BLaER1 (cell line): ENCODE measurements at regions not wholly inside any gene's neighbourhood (a gene's known extent, or its start where the extent isn't known, plus 50 kb on each side); places are given as distances from the start of the nearest gene placed in this dataset.

Experiments
- H3K27ac ChIP-seq: shearing (Covaris generic); formaldehyde crosslinking; 2 replicates; pipeline ENCODE4 v1.8.1; 2022
- H3K27me3 ChIP-seq: shearing (Covaris generic); formaldehyde crosslinking; 2 replicates; pipeline ENCODE4 v1.8.1; 2022
- H3K36me3 ChIP-seq: shearing (Covaris generic); formaldehyde crosslinking; 2 replicates; pipeline ENCODE4 v1.8.1; 2022
- H3K4me1 ChIP-seq: shearing (Covaris generic); formaldehyde crosslinking; 2 replicates; pipeline ENCODE4 v1.8.1; 2022
- H3K4me2 ChIP-seq: shearing (Covaris generic); formaldehyde crosslinking; 2 replicates; pipeline ENCODE4 v1.8.1; 2022
- H3K4me3 ChIP-seq: shearing (Covaris generic); formaldehyde crosslinking; 2 replicates; pipeline ENCODE4 v1.8.1; 2022
- H3K9ac ChIP-seq: shearing (Covaris generic); formaldehyde crosslinking; 2 replicates; pipeline ENCODE4 v1.8.1; 2022
- H3K9me3 ChIP-seq: shearing (Covaris generic); formaldehyde crosslinking; 2 replicates; pipeline ENCODE4 v1.8.1; 2022
- H4K20me1 ChIP-seq: shearing (Covaris generic); formaldehyde crosslinking; 2 replicates; pipeline ENCODE4 v1.8.1; 2022
- Cebpa-rat ChIP-seq: shearing (Covaris generic); IDR thresholded peaks from 2 replicates; pipeline ENCODE4 v1.8.1; 2022

DNA sequence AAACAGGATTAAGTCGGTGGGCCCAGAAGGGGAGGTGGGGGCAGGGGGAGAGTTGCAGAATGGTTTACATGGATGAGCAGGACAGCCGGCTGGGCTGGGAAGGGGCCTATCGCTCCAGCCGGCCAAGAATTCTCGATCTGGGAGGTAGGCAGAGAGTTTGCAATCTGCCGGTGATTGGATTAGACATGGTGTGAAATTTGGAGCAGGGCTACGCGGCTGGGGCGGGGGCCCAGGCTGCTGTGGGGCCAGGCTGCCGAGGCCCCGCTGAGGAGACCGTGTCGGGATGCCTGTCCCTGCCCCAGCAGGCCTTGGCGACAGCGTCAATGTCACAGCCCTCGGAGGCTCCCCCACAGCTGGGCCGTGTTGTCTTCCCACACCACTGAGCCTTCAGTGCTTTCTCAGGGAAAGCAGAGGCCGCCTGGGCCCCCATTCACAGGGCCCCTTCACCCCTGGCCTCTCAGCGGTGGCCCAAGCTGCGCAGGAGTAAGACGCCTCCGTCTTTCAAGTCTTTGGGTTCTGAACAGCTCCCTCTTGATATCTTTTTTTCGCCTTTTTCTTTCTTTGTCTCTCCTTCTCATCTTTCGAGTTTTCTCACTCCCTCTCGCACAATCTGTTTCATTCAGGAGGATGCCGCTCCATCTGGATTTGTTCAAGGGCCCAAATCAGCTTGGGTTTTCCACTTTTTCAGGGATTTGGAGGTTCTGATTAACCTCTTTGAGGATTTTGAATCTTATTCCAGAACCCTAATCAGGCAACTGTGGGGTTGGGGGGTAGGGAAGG lies 117.5 kb upstream of the PARP11 start:
- Histone ChIP-seq H3K27ac (no peak overlapping the region), H3K4me3 (no peak overlapping the region), H3K27me3 (no peaks in the 10 kb centered on the region), H3K9ac (no peak overlapping the region), H3K36me3 (no peaks in the 10 kb centered on the region), H4K20me1 (no peaks in the 10 kb centered on the region), H3K4me2 (no peak overlapping the region), H3K9me3 (no peaks in the 10 kb centered on the region), H3K4me1 (peaks cover 3% of the 10 kb centered on the region; the same call in 1 of the 2 replicates)
- no peak for TF ChIP-seq Cebpa-rat

DNA sequence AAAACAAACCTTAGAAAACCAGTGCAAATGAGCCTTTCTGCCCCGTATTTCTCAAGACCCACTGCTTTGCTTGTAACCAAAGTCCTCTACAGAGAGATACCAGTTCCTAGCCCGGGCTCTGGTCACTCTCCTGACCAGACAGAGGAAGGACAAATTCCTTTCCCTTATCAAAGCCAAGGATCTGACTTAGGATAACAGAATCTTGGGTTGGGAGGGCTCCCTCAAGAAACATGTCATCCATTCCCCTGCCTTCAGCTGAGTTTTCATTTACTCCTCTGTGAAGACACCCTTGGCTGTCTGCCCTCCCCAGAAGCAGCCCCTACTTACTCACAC lies 116.0 kb upstream of the PARP11 start:
- H3K4me3 ChIP-seq: no peak overlapping the region
- no peaks in the 10 kb centered on the region for H3K27me3 ChIP-seq
- no peaks in the 10 kb centered on the region for H3K36me3 ChIP-seq
- no peaks in the 10 kb centered on the region for H4K20me1 ChIP-seq
- H3K4me2 ChIP-seq: no peak overlapping the region
- H3K4me1 ChIP-seq: no peaks in the 10 kb centered on the region
- H3K9ac ChIP-seq: no peak overlapping the region
- no peak for TF ChIP-seq Cebpa-rat
- H3K9me3 ChIP-seq: peaks cover 6% of the 10 kb centered on the region
- H3K27ac ChIP-seq: no peak overlapping the region

GRCh38 chr12:3988519-3989217 lies 115.5 kb upstream of the PARP11 start:
- no peak overlapping the region for H3K4me2 ChIP-seq
- no peaks in the 10 kb centered on the region for H4K20me1 ChIP-seq
- no peak for TF ChIP-seq Cebpa-rat
- no peaks in the 10 kb centered on the region for H3K27me3 ChIP-seq
- no peaks in the 10 kb centered on the region for H3K36me3 ChIP-seq
- H3K4me3 ChIP-seq: no peak overlapping the region
- H3K9ac ChIP-seq: no peak overlapping the region
- no peaks in the 10 kb centered on the region for H3K4me1 ChIP-seq
- no peak overlapping the region for H3K27ac ChIP-seq
- H3K9me3 ChIP-seq: peaks cover 11% of the 10 kb centered on the region

DNA sequence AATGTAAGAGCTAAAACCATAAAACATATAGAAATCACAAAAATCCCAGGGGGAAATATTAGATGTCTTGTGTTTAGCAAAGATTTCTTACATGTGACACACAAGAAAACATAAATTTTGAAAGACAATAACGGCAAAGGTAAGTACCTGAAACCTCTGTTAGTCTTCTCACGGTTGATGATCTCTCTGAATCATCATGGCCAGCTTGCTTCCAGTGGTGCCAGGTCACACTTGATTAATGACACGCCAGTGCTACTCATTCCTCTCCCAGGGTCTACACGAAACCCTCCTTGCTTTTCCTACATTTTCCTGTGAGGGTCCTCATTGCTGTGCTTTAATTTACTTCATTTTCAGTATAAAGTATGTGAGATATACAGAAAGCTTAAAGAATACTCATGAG lies 114.4 kb upstream of the PARP11 start:
- H3K4me3 ChIP-seq: no peak overlapping the region
- no peak overlapping the region for H3K27ac ChIP-seq
- no peaks in the 10 kb centered on the region for H3K36me3 ChIP-seq
- no peak overlapping the region for H3K4me2 ChIP-seq
- H3K9me3 ChIP-seq: peaks cover 22% of the 10 kb centered on the region
- no peaks in the 10 kb centered on the region for H3K27me3 ChIP-seq
- no peak overlapping the region for H3K9ac ChIP-seq
- H3K4me1 ChIP-seq: no peaks in the 10 kb centered on the region
- no peak for TF ChIP-seq Cebpa-rat
- no peaks in the 10 kb centered on the region for H4K20me1 ChIP-seq

DNA sequence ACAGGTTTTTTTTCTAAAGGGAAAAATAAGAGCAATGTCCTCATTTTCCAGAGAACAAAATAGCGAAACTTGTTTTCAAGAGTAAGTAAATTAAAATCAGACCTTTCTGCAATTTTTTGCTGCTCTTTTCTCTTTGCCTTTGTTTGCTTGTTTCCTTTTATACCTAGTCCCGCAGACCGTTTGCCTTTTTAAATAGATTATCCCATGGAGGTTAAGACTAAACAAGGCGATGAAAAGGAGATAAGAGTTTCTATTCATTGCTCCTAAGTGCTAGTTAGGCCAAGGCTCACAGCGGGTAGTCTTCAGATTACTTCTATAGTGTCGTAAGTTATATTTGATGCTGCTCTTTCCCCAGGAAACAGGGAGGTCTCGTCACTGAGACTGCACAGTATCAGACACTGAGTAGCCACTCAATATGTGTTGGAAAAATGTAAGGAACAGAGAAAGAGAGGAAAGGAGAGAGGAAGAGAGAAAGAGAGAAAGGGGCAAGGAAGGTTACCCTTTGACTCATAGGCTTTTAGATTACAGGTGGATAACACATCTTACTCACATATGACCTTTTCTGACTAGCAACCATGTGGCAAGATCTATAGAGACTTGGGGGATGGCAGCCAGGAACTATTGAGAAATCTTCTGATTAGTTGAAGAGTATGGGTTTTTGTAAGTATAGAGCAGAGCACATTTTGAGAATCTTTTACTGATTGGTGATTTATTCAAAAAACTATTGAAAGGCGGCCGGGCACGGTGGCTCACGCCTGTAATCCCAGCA lies 107.5 kb upstream of the PARP11 start:
- Histone ChIP-seq H3K27me3 (no peaks in the 10 kb centered on the region), H4K20me1 (no peaks in the 10 kb centered on the region), H3K36me3 (no peaks in the 10 kb centered on the region), H3K4me1 (no peaks in the 10 kb centered on the region), H3K9ac (no peak overlapping the region), H3K4me2 (no peak overlapping the region), H3K9me3 (peaks cover 22% of the 10 kb centered on the region), H3K4me3 (no peak overlapping the region), H3K27ac (no peak overlapping the region)
- TF ChIP-seq Cebpa-rat: no peak

- H3K36me3 ChIP-seq: no peaks in the 10 kb centered on the region
- TF ChIP-seq Cebpa-rat: no peak
Observed at GRCh38 chr12:3977621-3978020, 104.4 kb upstream of the PARP11 start.

DNA sequence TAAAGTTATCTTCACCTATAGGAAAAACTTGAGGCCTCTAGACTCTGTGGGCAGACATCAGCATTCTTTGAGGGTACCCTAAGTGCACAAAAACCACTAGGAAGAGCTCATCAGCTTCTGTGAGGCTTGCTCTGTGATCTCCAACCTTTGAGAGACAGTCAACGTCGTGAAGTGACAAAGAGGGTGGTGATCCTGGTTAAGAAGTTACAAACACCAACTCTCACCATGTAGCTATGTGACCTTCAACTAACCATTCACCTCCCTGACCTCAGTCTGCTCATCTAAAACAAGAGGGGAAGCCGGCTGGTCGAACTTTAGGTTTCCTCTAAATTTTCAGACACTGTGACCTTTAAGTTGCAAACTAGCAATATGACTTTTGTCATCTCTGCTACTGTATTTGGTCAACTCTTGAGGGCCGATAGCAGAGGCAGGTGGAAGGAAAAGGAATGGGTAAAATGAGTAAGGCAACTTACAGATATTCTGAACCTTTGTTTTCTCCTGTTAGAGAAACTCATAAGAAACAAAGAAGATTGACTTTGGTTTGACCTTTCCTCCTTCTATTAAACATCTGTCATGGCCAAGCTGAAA lies 103.2 kb upstream of the PARP11 start:
- Histone ChIP-seq H3K4me3 (no peak overlapping the region), H3K36me3 (no peaks in the 10 kb centered on the region), H3K9me3 (no peaks in the 10 kb centered on the region), H3K9ac (no peak overlapping the region), H3K4me1 (peaks cover 14% of the 10 kb centered on the region), H3K4me2 (no peak overlapping the region), H4K20me1 (no peaks in the 10 kb centered on the region), H3K27me3 (no peaks in the 10 kb centered on the region), H3K27ac (no peak overlapping the region)
- no peak for TF ChIP-seq Cebpa-rat

More at GRCh38 chr12:3977621-3978020, 104.4 kb upstream of the PARP11 start:
- Histone ChIP-seq H3K4me3 (no peak overlapping the region), H3K9me3 (0 out of 2 replicates have a peak, but pooled peaks cover 1% of the 10 kb centered on the region), H4K20me1 (no peaks in the 10 kb centered on the region), H3K27me3 (no peaks in the 10 kb centered on the region), H3K9ac (no peak overlapping the region), H3K27ac (no peak overlapping the region), H3K4me1 (peaks cover 12% of the 10 kb centered on the region), H3K4me2 (no peak overlapping the region)

DNA sequence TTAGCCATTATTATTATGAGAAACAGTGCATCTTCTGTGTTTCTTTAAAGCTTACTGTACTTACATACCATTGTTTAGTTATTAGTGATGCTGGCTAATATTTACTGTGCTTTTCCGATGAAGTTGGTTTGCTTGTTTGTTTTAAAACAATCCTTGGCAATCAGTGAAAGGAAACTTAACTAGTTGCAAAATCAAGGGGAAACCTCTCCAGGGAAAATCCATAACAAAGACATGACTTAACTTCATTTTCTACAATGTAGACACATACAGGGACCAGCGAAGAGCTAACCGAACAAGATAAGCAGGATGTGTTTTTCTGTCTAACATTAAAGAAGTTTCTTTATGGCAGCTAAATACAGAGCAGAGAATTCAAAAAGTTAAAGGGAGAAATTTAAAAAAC lies 102.5 kb upstream of the PARP11 start:
- no peak for TF ChIP-seq Cebpa-rat
- Histone ChIP-seq H3K36me3 (no peaks in the 10 kb centered on the region), H4K20me1 (no peaks in the 10 kb centered on the region), H3K4me1 (peaks cover 14% of the 10 kb centered on the region), H3K4me2 (no peak overlapping the region), H3K27ac (no peak overlapping the region), H3K27me3 (no peaks in the 10 kb centered on the region), H3K4me3 (no peak overlapping the region), H3K9me3 (no peaks in the 10 kb centered on the region), H3K9ac (no peak overlapping the region)

DNA sequence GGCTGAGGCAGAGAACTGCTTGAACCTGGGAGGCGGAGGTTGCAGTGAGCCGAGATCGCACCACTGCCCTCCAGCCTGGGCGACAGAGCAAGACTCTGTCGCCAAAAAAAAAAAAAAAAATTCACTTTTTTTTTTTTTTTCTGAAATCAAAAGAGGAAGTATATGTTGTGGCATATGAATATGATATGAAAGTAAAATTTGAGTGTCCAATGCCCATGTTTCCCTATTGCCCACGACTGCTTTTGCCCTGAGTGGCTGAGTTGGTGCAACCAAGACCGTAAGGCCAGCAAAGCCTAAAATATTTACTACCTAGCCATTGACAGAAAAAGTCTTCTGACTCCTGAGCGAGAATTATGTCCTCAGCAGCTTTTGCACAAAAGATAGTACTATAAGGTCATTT lies 101.7 kb upstream of the PARP11 start:
- Histone ChIP-seq H3K4me2 (peak overlapping the region; percentile 37; the same call in 1 of the 2 replicates), H3K36me3 (no peaks in the 10 kb centered on the region), H3K9ac (no peak overlapping the region), H3K4me1 (peaks cover 14% of the 10 kb centered on the region), H3K27ac (no peak overlapping the region), H3K9me3 (no peaks in the 10 kb centered on the region), H3K27me3 (no peaks in the 10 kb centered on the region), H4K20me1 (no peaks in the 10 kb centered on the region), H3K4me3 (no peak overlapping the region)
- no peak for TF ChIP-seq Cebpa-rat
